Esophagus squamous epithelium (tissue), 4 donors: ENCODE measurements at regions not wholly inside any gene's neighbourhood (a gene's known extent, or its start where the extent isn't known, plus 50 kb on each side); places are given as distances from the start of the nearest gene placed in this dataset.

Experiments
- CTCF ChIP-seq, 6 experiments: fragments of 450-650 bp in 4 of 6; fragments of 200-600 bp in 2 of 6; sonication (generic) in 2 of 6; IDR thresholded peaks; one replicate each; pipeline ENCODE4 v1.5.1; 2016 to 2019; ENCODE audit warnings: antibody characterized with exemption in 6 of 6, mild to moderate bottlenecking in 4 of 6, moderate library complexity in 4 of 6
- POLR2A ChIP-seq, 4 donors: fragments of 450-650 bp; IDR thresholded peaks; one replicate each; pipeline ENCODE4 v1.6.1; 2017; ENCODE audit warnings: antibody characterized with exemption in 4 of 4, mild to moderate bottlenecking in 4 of 4, moderate library complexity in 3 of 4

GRCh38 chr2:375956-376307 is 88.0 kb upstream of the ALKAL2 start:
- no peak for TF ChIP-seq POLR2A (IDR thresholded peaks at IDR 0.05)
- no peak for TF ChIP-seq CTCF (IDR thresholded peaks at IDR 0.05)
